Suppressor macrophage treated with lipopolysaccharide for 1 hour (primary cell): ENCODE measurements at regions not wholly inside any gene's neighbourhood (a gene's known extent, or its start where the extent isn't known, plus 50 kb on each side); places are given as distances from the start of the nearest gene placed in this dataset.
"Not testable (repeated sequence)": the region's sequence is repeated elsewhere in the genome, so short reads cannot be mapped to it uniquely, and the experiment has no call there.

ENCODE experiments used
- DNase-seq, 3 donors: peaks; one replicate each; pipeline ENCODE4 v3.0.0-alpha.2; 2020 to 2022

DNA sequence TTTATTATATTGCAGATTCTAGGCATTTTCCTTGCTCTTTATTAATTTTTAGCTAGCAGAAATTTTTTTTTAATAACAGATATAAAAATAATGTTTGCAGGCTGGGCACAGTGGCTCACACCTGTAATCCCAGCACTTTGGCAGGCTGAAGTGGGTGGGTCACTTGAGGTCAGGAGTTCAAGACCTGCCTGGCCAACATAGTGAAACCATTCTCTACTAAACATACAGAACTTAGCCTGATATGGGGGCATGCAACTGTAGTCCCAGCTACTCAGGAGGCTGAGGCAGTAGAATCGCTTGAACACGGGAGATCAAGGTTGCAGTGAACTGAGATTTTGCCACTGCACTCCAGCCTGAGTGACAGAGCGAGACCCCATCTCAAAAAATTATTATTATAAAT lies 304.6 kb upstream of the KCND2 start:
- DNase-seq = not testable (repeated sequence)

DNA sequence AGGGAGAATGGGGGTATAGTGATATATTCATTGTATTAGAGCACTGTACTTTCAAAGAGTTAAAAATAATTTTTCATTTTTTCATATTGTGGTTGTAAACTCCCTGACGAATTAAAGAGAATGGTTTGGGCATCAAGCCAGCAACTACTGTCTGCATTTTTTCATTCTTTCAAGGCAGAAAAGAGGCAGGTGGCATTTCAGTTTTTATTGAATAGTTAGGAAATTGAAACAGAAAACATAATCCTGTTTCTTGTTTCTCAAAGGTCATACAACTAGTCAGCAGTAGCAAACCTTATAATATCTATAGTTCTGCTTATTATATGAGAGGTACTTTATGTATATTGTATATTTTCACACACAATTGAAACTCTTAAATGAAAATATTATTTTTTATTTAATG lies 303.9 kb upstream of the KCND2 start:
- no peak for DNase-seq

DNA sequence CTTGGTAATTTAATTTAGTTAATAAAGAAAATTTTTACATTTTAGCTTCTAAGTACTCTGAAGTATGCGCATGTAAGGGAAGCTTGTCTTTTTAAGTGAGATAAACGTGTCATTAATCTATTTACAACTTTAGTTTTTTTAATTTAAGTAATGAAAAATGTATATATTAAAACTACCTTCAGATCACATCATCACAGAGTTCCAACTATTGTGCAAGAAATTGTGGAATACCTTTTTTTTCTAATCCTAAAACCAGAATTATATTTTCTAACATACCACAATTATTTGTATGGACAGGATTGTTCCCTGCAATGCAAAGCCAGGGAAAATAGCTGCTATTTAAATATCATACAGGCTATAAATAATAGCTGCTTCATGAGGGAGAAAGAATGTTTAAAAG lies 303.2 kb upstream of the KCND2 start:
- no peak for DNase-seq

DNA sequence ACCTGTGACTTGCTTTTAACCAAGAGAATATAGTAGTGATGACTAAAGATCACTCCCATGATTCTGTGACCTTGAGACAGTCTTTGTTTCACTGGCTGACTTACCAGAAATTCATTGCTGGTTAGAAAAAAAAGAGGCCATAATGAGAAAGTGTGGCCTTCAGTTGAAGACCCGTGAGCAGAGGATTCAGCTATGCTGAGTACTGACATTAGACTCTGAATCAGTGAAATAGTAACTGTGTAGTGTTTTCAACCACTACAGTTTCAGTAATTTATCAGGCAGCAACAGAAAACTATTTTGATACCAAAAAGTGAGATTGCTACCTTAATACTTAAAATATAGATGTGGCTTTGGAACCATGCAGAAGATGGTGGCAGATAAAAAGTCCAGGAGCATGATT lies 298.0 kb upstream of the KCND2 start:
- DNase-seq = no peak

DNA sequence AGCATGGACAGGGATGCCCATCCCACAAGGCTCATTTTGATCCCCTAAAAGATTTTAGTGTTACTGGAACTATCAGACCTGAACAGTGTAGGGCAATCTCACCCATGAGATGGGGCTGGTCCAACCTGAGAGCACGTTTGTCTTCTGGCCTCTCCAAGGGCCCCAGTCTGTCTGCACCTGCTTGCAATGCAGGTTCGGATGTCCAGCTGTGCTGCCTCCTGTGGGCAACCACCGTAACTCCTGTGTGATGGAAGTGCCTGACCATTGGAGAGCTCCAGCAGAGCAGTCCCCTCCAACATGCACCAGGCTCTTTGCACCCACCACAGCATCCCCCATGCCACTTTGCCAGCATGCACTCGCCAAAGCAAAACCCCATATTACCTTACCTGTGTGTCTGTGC lies 290.1 kb upstream of the KCND2 start:
- no peak for DNase-seq

DNA sequence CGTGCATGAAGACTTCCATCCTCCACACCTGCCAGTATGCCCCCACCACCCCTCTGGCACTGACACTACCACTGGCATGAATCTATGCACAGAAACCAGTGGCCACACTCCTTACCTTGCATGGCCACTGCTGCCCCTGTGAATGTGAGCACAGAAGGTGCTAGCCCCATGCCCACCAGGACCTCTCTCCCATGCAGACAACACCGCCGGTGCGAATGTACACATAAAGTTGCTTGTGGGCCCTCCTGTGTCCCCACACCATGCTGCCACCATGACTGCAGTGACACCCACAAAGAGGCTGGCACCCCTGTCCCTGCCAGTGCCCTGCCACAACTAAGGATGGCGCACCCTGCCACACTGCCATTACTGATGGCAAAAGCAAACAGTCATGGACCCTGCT lies 289.5 kb upstream of the KCND2 start:
- DNase-seq = no peak

DNA sequence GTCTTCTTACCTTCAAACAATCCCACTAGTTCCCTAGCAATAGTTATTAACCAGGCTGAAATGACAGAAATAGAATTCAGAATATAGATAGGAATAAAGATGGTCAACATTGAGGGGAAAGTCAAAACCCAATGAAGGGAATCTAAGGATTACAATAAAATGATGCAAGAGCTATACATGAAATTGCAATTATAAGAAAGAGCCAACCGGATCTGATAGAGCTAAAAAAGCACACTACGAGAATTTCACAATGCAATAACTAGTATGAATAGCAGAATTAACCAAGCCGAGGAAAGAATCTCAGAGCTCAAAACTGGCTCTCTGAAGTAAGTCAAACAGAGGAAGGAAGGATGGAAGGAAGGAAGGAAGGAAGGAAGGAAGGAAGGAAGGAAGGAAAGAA lies 288.7 kb upstream of the KCND2 start:
- DNase-seq = no peak

DNA sequence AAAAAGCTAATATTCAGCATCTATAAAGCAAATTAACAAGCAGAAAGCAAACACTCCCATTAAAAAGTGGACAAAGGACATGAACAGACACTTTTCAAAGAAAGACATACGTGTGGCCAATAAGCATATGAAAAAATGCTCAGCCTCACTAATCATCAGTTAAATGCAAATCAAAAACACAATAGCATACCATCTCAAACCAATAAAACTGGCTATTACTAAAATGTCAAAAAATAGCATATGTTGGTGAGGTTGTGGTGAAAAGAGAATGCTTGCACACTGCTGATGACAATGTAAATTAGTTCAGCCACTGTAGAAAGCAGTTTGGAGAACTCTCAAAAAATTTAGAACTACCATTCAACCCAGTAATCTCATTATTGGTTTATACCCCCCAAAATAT lies 284.6 kb upstream of the KCND2 start:
- DNase-seq = no peak

DNA sequence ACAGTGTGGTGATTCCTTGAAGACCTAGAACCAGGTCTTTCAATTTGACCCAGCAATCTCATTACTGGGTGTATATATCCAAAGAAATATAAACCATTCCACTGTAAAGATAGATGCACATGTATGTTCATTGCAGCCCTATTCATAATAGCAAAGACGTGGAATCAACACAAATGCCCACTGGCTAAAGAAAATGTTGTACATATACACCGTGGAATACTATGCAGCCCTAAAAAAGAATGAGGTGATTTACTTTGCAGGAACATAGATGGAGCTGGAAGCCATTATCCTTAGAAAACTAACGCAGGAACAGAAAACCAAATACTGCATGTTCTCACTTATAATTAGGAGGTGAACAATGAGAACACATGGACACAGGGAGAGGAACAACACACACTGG lies 278.0 kb upstream of the KCND2 start:
- DNase-seq = no peak

DNA sequence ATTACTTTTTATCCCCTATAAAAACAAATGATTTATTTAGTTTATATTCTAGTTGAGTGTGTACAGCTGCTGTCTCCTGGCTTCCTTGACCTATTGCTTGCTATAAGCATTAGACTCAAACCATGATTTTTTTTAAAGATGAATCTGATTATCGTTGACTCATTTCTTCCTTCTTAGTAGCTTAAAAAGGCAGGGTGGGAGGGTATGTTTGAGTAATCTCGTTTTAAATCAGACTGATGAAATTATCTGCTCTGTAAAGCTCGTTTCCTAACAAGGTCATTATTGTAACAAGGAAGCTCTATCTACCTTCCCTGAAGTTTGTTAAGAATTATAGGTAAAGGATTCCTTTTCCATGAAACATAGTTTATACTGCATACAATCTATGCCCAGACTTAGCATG lies 276.3 kb upstream of the KCND2 start:
- DNase-seq = no peak

DNA sequence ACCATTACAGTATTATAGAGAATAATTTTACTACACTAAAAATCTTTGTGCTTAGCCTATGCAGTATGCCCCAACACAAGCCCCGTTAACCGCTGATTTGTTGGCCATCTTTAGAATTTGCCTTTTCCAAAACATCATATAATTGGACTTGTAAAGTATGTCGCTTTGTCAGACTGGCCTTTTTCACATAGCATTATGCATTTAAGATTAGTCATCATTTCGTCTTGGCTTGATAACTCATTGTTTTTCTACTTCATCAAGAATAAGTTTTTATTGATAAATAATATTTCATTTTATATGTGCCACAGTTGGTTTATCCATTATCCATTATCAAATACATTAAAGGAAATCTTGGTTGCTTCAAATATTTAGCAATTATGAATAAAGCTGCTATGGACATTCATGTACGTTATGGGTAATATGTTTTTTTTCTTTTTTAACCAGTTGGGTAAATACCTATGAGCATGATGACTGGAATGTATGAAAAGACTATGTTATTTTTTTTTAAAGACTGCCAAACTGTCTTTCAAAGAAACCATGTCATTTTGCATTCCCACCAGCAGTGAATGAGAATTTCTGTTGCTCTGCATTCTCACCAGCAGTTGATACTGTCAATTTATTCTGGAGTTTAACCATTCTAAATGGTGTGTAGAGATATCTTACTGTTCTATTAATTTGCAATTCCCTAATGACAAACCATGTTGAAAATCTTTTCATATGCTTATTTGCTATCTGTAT lies 273.1 kb upstream of the KCND2 start:
- DNase-seq = no peak

DNA sequence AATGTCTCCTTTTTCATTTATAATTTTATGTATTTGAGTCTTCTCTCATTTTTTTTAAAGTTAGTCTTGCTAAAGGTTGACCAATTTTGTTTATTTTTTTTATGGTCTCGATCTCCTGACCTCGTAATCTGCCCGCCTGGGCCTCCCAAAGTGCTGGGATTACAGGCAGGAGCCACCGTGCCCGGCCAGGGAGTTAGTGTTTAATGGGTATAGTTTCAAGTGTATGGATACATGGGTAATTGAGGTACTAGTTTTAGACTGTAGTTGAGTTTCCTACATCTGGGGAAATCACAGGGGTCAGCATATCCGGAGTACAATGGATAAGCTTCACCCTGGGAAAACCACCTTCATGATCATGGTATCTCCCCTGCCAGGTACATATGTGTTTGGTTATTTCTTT lies 267.3 kb upstream of the KCND2 start:
- DNase-seq = no peak

DNA sequence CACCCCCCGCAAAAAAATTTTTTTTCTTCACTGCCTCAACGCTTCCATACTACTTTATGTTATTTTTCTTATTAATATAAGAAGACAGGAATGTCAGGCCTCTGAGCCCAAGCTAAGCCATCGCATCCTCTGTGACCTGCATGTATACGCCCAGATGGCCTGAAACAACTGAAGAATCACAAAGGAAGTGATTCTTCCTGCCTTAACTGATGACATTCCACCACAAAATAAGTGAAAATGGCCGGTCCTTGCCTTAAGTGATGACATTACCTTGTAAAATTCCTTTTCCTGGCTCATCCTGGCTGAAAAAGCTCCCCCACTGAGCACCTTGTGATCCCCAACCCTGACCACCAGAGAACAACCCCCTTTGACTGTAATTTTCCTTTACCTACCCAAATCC lies 258.7 kb upstream of the KCND2 start:
- DNase-seq = not testable (repeated sequence)

DNA sequence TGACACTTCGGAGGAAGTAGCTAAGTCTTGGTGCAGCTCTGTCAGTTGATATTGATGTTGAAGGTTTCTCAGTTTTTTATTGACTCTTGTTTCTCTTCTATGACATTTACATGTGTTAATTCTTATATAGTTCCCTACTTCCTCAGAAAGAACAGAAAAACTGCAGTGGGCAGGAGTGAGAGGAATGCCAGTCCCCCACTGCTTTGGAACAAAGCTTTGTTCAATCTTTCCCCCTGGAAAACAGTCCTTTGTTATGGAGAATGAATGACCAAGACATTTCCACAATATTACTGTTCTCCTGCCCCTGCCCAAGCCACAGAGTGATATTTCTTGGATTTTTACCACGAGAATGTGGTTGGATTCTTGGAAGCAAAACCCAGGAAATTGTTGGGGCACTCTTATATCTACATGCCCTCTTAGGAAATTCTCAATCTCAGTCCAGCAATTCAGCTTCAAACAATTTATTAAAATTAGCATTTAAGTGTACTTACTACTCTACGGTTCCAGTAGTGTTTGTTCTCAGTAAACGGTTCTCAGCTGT lies 258.0 kb upstream of the KCND2 start:
- no peak for DNase-seq

DNA sequence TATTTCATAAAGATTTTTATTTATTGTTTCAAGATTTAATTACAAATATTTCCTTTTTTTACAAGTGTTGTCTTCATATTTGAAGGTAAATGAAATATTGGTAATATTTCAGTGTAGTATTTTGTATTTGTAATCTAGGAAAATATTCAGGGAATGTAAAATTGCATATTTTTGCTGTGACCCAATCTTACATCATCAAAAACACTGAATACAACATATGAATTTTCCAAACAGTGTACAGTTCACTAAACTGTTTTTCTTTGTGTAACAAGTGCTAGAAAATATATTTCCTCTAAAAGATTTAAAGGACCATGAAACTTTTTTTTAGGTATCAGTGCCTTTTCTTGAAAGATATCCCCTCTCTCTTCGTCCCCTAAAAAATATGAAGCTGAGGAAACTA lies 251.9 kb upstream of the KCND2 start:
- no peak for DNase-seq

DNA sequence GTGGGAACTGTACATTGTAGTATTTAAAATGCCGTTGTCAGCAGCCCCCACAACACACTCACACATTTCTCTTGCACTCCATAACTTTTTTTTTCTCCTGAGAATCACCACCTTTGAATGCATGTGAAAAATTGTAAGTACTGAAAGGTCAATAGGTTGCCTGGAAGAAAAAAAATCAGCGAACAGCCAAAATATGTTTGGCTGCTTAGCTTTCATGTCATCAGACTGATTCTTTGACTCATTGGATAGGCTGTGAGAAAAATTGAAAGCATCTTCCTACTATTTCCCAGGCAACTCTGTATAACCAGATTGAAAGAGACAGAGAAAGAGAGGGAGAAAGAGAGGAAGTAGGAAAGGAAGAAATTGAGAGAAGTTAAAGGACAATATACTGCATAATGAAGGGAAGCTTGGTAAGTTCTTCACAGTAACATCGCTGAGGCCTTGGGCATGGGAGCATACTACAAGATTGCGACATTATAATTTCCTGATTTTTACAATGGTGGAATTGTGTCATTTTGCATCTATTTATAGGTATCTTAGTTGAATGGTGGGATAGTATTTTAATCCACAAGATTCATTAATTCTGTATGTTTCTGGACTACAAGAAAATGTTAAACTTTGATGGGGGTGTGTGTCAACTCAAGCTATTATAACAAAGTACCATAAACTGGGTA lies 249.3 kb upstream of the KCND2 start:
- DNase-seq = no peak

DNA sequence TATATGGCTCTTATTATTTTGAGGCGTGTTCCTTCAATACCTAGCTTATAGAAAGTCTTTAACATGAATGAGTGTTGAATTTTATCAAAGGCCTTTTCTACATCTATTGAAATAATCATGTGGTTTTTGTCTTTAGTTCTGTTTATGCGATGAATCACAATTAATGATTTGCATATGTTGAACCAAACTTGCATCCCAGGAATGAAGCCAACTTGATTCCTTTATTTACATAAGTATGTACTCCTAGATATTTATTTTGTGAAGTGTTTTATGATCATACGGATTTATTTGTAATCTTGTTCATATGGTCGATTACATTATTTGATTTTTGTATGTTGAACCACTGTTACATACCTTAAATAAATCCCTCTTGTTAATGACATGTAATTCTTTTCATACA lies 244.3 kb upstream of the KCND2 start:
- no peak for DNase-seq

DNA sequence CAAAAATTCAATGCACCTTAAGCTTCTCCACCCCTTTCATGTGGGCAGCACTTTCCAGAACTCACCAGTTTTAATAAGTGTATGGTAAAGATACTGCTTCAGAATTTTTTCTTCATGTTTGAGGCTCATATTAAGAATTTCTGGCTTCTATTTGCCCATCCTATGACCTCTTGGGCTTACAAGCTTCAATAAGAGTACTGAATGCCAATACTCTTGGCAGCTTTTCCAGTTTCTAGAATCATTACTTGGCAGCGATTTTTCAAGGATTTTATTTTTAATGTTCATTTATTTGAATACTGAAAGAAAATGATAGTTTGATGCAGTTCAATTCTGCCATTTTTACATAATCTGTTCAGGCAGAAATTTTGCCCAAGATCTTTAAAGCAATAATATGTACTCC lies 242.1 kb upstream of the KCND2 start:
- DNase-seq = no peak

DNA sequence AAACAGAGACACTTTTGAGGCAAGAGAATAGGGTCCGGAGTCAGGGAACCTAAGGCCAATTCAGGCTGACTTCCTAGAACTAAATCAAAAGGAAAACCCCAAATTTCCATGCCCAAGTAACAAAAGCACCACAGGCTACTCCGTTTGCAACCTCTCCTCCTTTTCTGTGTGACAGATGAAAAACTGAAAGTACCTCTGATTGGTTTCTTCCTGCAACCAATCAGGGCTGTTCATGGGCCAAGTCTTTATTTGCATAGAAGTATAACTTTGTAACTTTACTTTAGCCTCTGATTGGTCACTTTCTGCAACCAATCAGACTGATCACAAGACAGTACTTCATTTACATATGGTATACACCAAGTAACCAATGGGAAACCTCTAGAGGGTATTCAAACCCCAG lies 239.9 kb upstream of the KCND2 start:
- no peak for DNase-seq

DNA sequence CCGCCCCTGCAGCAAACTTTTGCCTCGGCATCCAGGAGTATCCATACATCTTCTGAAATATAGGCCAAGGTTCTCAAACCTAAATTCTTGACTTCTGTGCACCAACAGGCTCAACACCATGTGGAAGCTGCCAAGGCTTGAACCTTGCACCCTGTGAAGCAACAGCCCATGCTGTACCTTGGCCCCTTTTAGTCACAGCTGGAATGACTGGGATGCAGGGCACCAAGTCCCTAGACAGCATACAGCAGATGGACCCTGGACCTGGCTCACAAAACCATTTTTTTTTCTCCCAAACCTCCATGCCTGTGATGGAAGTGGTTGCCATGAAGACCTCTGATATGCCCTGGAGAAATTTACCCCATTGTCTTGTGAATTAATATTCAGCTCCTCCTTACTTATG lies 233.8 kb upstream of the KCND2 start:
- no peak for DNase-seq

DNA sequence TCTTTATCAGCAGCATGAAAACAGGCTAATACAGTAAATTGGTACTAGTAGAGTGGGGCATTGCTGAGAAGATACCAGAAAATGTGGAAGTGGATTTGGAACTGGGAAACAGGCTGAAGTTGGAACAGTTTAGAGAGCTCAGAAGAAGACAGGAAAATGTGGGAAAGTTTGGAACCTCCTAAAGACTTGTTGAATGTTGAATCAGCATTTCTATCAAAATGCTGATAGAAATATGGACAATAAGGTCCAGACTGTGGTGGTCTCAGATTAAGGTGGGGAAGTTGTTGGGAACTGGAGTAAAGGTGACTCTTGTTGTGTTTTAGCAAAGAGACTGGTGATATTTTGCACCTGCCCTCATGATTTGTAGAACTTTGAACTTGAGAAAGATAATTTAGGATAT lies 231.2 kb upstream of the KCND2 start:
- DNase-seq = no peak

DNA sequence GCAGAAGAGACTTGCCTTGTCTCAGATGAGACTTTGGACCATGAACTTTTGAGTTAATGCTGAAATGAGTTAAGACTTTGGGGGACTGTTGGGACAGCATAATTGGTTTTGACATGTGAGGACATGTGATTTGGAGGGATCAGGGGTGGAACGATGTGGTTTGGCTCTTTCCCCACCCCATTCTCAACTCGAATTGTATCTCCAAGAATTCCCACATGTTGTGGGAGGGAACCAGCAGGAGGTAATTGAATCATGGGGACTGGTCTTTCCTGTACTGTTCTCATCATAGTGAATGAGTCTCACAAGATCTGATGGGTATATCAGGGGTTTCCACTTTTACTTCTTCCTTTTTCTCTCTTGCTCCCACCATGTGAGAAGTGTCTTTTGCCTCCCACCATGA lies 229.7 kb upstream of the KCND2 start:
- DNase-seq = no peak

DNA sequence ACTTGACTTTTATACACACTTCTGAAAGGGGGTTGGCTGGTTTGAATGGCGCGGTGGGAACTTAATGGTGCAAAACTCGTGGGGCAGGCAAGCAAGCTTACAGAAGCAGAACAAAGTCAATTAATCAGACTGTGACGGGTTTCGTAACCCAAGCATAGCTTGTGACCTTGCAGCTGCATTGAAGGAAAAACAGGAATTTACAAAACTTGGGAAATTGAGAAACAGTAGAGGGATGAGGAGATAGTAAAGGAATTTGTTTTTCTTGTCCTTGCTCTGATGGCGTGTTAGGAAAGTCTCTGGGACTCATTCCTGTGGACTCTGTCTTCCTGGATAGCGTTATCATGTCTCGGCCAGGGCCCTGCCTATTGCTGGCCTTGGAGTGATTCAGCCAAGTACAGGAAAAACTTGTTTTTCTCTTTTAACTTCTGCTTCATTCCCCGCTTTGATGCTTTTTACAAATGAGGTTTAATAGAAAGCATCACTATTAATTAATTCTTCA lies 220.0 kb upstream of the KCND2 start:
- peak in 2 of 3 donors; percentile 9 to 22 for DNase-seq

DNA sequence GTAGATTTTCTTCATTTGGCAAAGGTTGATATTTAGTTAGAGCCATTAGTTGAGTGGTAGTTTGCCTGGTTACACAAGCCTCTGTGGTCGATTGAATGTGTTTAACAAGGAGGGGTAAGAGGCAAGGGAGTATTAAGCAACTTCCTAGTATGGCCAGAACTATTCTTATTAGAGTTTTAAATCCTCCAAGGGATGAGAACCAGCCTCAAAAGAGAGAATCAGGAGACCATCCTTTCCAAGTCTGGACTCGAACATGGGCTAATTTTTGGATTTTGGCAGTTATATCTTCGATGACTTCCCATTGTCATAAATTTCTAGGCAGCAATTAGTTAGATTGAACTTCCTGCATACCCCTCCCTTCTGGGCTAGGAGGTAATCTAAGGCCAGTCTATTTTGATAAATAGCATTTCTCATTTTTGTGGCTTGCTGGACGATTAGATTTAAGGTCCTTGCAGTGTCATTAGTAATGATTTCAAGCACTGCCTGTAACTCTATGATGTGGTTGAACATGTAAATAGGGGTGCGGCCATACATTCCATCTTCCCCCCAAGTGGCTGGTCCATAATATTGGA lies 219.5 kb upstream of the KCND2 start:
- DNase-seq = no peak
